GM19438 (cell line): ENCODE measurements at regions not wholly inside any gene's neighbourhood (a gene's known extent, or its start where the extent isn't known, plus 50 kb on each side); places are given as distances from the start of the nearest gene placed in this dataset.
"Not testable (repeated sequence)": the region's sequence is repeated elsewhere in the genome, so short reads cannot be mapped to it uniquely, and the experiment has no call there.

Source experiments
- ATAC-seq: cut with Tn5 transposase; IDR thresholded peaks from one replicate; pipeline ENCODE4 v1.9.1; 2021; ENCODE audit warnings: low read depth; ENCODE audit not compliant: unreplicated experiment

GRCh38 chr4:171538601-171539100 lies 274.6 kb upstream of the GALNTL6 start:
- ATAC-seq: no peak

- ATAC-seq: no peak
Measured at GRCh38 chr4:171534391-171534790, 278.8 kb upstream of the GALNTL6 start.

- ATAC-seq: no peak
Measured at GRCh38 chr4:171532968-171533367, 280.2 kb upstream of the GALNTL6 start.

GRCh38 chr4:171524903-171525302 lies 288.3 kb upstream of the GALNTL6 start:
- no peak for ATAC-seq

- ATAC-seq: no peak
Measured at GRCh38 chr4:171521726-171522125, 291.5 kb upstream of the GALNTL6 start.

- no peak for ATAC-seq
Measured at GRCh38 chr4:171519457-171519856, 293.7 kb upstream of the GALNTL6 start.

GRCh38 chr4:171517883-171518282 lies 295.3 kb upstream of the GALNTL6 start:
- no peak for ATAC-seq

- ATAC-seq: no peak
Measured at GRCh38 chr4:171516694-171517093, 296.5 kb upstream of the GALNTL6 start.

- no peak for ATAC-seq
Measured at GRCh38 chr4:171484681-171485080, 328.5 kb upstream of the GALNTL6 start.

- no peak for ATAC-seq
Measured at GRCh38 chr4:171478181-171478580, 335.0 kb upstream of the GALNTL6 start.

- ATAC-seq: not testable (repeated sequence)
Measured at GRCh38 chr4:171475111-171475510, 338.1 kb upstream of the GALNTL6 start.

- ATAC-seq: no peak
Measured at GRCh38 chr4:171473155-171473554, 340.0 kb upstream of the GALNTL6 start.

GRCh38 chr4:171472230-171472629 lies 341.0 kb upstream of the GALNTL6 start:
- ATAC-seq: no peak

GRCh38 chr4:171464499-171464898 lies 348.7 kb upstream of the GALNTL6 start:
- no peak for ATAC-seq

GRCh38 chr4:171461191-171461590 lies 352.0 kb upstream of the GALNTL6 start:
- ATAC-seq: no peak

GRCh38 chr4:171448919-171449481 lies 364.2 kb upstream of the GALNTL6 start:
- no peak for ATAC-seq

- no peak for ATAC-seq
Measured at GRCh38 chr4:171448358-171448757, 364.8 kb upstream of the GALNTL6 start.

- ATAC-seq: no peak
Measured at GRCh38 chr4:171441300-171441941, 371.8 kb upstream of the GALNTL6 start.

- ATAC-seq: no peak
Measured at GRCh38 chr4:171433674-171434073, 379.5 kb upstream of the GALNTL6 start.

GRCh38 chr4:171432536-171432935 lies 380.7 kb upstream of the GALNTL6 start:
- ATAC-seq: no peak

- no peak for ATAC-seq
Measured at GRCh38 chr4:171430495-171430894, 382.7 kb upstream of the GALNTL6 start.

GRCh38 chr4:171397175-171397574 lies 416.0 kb upstream of the GALNTL6 start:
- no peak for ATAC-seq
